Fibroblast of lung (primary cell): ENCODE measurements at regions not wholly inside any gene's neighbourhood (a gene's known extent, or its start where the extent isn't known, plus 50 kb on each side); places are given as distances from the start of the nearest gene placed in this dataset.

Experiments
- DNase-seq, 2 donors: peaks; one replicate each; pipeline versions ENCODE4 v3.0.0 to v3.0.0-alpha.2; 2010; ENCODE audit warnings: low read depth in 2 of 2
- H2AFZ ChIP-seq: 2 replicates; pipeline ENCODE4 v1.5.1; 2012; ENCODE audit warnings: low read length, control low read depth, inconsistent platforms
- H3K27ac ChIP-seq: 2 replicates; pipeline ENCODE4 v1.5.1; 2011; ENCODE audit warnings: low read length, control low read depth; ENCODE audit not compliant: insufficient read depth
- H3K27me3 ChIP-seq: 2 replicates; pipeline ENCODE4 v1.5.1; 2011; ENCODE audit warnings: mild to moderate bottlenecking, low read length; ENCODE audit not compliant: control insufficient read depth, insufficient read depth
- H3K36me3 ChIP-seq: 2 replicates; pipeline ENCODE4 v1.5.1; 2011; ENCODE audit warnings: low read length; ENCODE audit not compliant: control insufficient read depth, insufficient read depth
- H3K4me1 ChIP-seq: 2 replicates; pipeline ENCODE4 v1.5.1; 2011; ENCODE audit warnings: low read length; ENCODE audit not compliant: control insufficient read depth, insufficient read depth; ENCODE audit errors: extremely low read depth
- H3K4me2 ChIP-seq: 2 replicates; pipeline ENCODE4 v1.5.1; 2011; ENCODE audit warnings: low read length, control low read depth; ENCODE audit not compliant: insufficient read depth; ENCODE audit errors: extremely low read depth
- H3K4me3 ChIP-seq, 4 experiments: fragments of 200-600 bp in 1 of 4; sonication (generic) in 1 of 4; replicated peaks in 1 of 4; 2 replicates each; pipeline ENCODE4 v1.5.1; 2011 to 2016; ENCODE audit warnings: low read length in 4 of 4, low read depth in 3 of 4, mild to moderate bottlenecking in 3 of 4, control low read depth in 2 of 4, inconsistent platforms in 1 of 4, mixed read lengths in 1 of 4; ENCODE audit not compliant: insufficient read depth in 1 of 4; ENCODE audit errors: control extremely low read depth in 1 of 4
- H3K79me2 ChIP-seq: 2 replicates; pipeline ENCODE4 v1.5.1; 2012; ENCODE audit warnings: mild to moderate bottlenecking, low read length, inconsistent platforms; ENCODE audit not compliant: control insufficient read depth, insufficient read depth
- H3K9ac ChIP-seq: 2 replicates; pipeline ENCODE4 v1.5.1; 2011; ENCODE audit warnings: mild to moderate bottlenecking, low read length, control low read depth; ENCODE audit not compliant: insufficient read depth
- H3K9me3 ChIP-seq: 2 replicates; pipeline ENCODE4 v1.5.1; 2012; ENCODE audit warnings: low read depth, low read length; ENCODE audit not compliant: control insufficient read depth, insufficient read depth
- H4K20me1 ChIP-seq: 2 replicates; pipeline ENCODE4 v1.5.1; 2011; ENCODE audit warnings: low read length; ENCODE audit not compliant: control insufficient read depth, insufficient read depth; ENCODE audit errors: extremely low read depth
- CTCF ChIP-seq, 2 donors: IDR thresholded peaks in 1 of 2; conservative IDR thresholded peaks in 1 of 2; 1 replicate in 1 of 2; 2 replicates in 1 of 2; pipeline ENCODE4 v1.5.1; 2011 to 2012; ENCODE audit warnings: low read length in 2 of 2, control low read depth in 1 of 2, inconsistent platforms in 1 of 2, low read depth in 1 of 2, mild to moderate bottlenecking in 1 of 2
- EZH2 ChIP-seq: IDR thresholded peaks from 2 replicates; pipeline ENCODE4 v1.5.1; 2012; ENCODE audit warnings: low read length, control low read depth, mild to moderate bottlenecking; ENCODE audit errors: missing control alignments

- TF ChIP-seq EZH2: no peak
- no peak for TF ChIP-seq CTCF (conservative IDR thresholded peaks at IDR 0.05 in 1 of 2, IDR thresholded peaks at IDR 0.05 in 1 of 2; ENCODE audit: low read depth in 1 of 2, low read length in 2 of 2)
Observed at GRCh38 chr5:168214071-168214470, 77.4 kb upstream of the WWC1 start.

GRCh38 chr5:168214886-168215285 lies 76.6 kb upstream of the WWC1 start:
- Histone ChIP-seq H3K4me2 (no peak overlapping the region), H3K79me2 (no peaks in the 10 kb centered on the region), H3K27ac (no peak overlapping the region), H3K9ac (no peak overlapping the region), H2AFZ (no peak overlapping the region), H3K4me1 (no peaks in the 10 kb centered on the region), H4K20me1 (no peaks in the 10 kb centered on the region), H3K36me3 (no peaks in the 10 kb centered on the region), H3K9me3 (no peaks in the 10 kb centered on the region), H3K4me3 (no peak overlapping the region), H3K27me3 (no peaks in the 10 kb centered on the region)
- TF ChIP-seq CTCF (conservative IDR thresholded peaks at IDR 0.05 in 1 of 2, IDR thresholded peaks at IDR 0.05 in 1 of 2; ENCODE audit: low read depth in 1 of 2, low read length in 2 of 2): no peak
- TF ChIP-seq EZH2: no peak
- no peak for DNase-seq

More at GRCh38 chr5:168214071-168214470, 77.4 kb upstream of the WWC1 start:
- Histone ChIP-seq H4K20me1 (no peaks in the 10 kb centered on the region), H3K27me3 (no peaks in the 10 kb centered on the region), H3K79me2 (no peaks in the 10 kb centered on the region), H2AFZ (no peak overlapping the region), H3K4me3 (no peak overlapping the region), H3K36me3 (no peaks in the 10 kb centered on the region), H3K4me2 (no peak overlapping the region), H3K27ac (no peak overlapping the region), H3K4me1 (no peaks in the 10 kb centered on the region), H3K9ac (no peak overlapping the region), H3K9me3 (no peaks in the 10 kb centered on the region)
- DNase-seq: no peak

- no peak overlapping the region for H3K9ac ChIP-seq
- H3K36me3 ChIP-seq: no peaks in the 10 kb centered on the region
- no peak for DNase-seq
- H3K4me3 ChIP-seq: no peak overlapping the region
- no peak overlapping the region for H3K27ac ChIP-seq
- H2AFZ ChIP-seq: no peak overlapping the region
- no peaks in the 10 kb centered on the region for H3K27me3 ChIP-seq
- no peak overlapping the region for H3K4me2 ChIP-seq
- no peaks in the 10 kb centered on the region for H3K4me1 ChIP-seq
- no peaks in the 10 kb centered on the region for H3K79me2 ChIP-seq
- TF ChIP-seq CTCF (conservative IDR thresholded peaks at IDR 0.05 in 1 of 2, IDR thresholded peaks at IDR 0.05 in 1 of 2; ENCODE audit: low read depth in 1 of 2, low read length in 2 of 2): no peak
- TF ChIP-seq EZH2: no peak
- no peaks in the 10 kb centered on the region for H3K9me3 ChIP-seq
- H4K20me1 ChIP-seq: no peaks in the 10 kb centered on the region
Observed at GRCh38 chr5:168215646-168216045, 75.8 kb upstream of the WWC1 start.
